PFSK-1 (cell line): ENCODE measurements at regions not wholly inside any gene's neighbourhood (a gene's known extent, or its start where the extent isn't known, plus 50 kb on each side); places are given as distances from the start of the nearest gene placed in this dataset.

ENCODE experiments used
- FOXP2 ChIP-seq: optimal IDR thresholded peaks from 2 replicates; pipeline ENCODE3; 2011; ENCODE audit warnings: borderline replicate concordance, control low read depth, inconsistent platforms; ENCODE audit not compliant: insufficient read depth; ENCODE audit errors: extremely low read length, extremely low read depth
- POLR2AphosphoS5 ChIP-seq: IDR thresholded peaks from 2 replicates; pipeline ENCODE4 v1.6.1; 2012; ENCODE audit warnings: low read depth, mild to moderate bottlenecking, control low read depth, low read length, moderate library complexity
- TAF1 ChIP-seq: IDR thresholded peaks from 2 replicates; pipeline ENCODE4 v1.6.1; 2012; ENCODE audit warnings: low read length, control low read depth, borderline replicate concordance; ENCODE audit not compliant: insufficient read depth
- TF ChIP-seq, protein P1 (sequence below), 2 experiments: IDR thresholded peaks; 2 replicates each; pipeline versions ENCODE4 v1.6.1 to v1.8.0; 2011 to 2012; ENCODE audit warnings: low read depth in 2 of 2, low read length in 2 of 2, control low read depth in 1 of 2, inconsistent platforms in 1 of 2, mild to moderate bottlenecking in 1 of 2, moderate library complexity in 1 of 2; ENCODE audit not compliant: insufficient read depth in 1 of 2

DNA sequence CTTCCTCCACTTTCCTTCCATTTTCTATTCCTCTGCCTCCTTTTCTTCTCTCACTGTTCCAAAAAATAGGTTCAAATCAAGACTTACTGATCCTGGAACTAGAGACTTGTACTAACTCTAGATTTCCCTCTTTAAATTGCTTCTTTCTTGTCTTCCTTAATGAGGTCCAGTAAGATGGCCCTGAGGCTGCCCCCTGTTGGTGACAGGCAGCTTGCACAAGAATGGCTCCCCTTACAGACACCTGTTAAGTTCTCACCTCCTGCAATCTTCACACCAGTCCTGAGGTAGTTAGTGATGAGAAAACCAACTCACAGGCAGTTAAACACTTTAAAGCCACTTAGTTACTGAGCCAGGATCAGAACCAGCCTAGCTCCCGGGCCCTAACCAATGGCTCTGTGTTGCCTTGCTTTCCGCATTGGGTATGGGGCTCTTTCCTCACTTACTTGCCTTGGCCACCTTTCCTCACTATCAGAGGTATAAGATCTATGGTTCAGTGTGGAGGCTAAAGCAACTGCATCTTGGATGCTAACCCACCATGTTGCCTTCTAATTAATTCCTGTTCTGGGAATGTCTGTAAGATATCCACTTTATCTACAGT is 130.6 kb downstream of the AKAIN1 start:
- TF ChIP-seq TAF1 (no peak), POLR2AphosphoS5 (no peak), FOXP2 (no peak)
- TF ChIP-seq, protein P1, sequence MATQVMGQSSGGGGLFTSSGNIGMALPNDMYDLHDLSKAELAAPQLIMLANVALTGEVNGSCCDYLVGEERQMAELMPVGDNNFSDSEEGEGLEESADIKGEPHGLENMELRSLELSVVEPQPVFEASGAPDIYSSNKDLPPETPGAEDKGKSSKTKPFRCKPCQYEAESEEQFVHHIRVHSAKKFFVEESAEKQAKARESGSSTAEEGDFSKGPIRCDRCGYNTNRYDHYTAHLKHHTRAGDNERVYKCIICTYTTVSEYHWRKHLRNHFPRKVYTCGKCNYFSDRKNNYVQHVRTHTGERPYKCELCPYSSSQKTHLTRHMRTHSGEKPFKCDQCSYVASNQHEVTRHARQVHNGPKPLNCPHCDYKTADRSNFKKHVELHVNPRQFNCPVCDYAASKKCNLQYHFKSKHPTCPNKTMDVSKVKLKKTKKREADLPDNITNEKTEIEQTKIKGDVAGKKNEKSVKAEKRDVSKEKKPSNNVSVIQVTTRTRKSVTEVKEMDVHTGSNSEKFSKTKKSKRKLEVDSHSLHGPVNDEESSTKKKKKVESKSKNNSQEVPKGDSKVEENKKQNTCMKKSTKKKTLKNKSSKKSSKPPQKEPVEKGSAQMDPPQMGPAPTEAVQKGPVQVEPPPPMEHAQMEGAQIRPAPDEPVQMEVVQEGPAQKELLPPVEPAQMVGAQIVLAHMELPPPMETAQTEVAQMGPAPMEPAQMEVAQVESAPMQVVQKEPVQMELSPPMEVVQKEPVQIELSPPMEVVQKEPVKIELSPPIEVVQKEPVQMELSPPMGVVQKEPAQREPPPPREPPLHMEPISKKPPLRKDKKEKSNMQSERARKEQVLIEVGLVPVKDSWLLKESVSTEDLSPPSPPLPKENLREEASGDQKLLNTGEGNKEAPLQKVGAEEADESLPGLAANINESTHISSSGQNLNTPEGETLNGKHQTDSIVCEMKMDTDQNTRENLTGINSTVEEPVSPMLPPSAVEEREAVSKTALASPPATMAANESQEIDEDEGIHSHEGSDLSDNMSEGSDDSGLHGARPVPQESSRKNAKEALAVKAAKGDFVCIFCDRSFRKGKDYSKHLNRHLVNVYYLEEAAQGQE (IDR thresholded peaks at IDR 0.05; ENCODE audit: insufficient read depth in 1 of 2, low read depth in 2 of 2, low read length in 2 of 2), result no peak
